HEK293 (cell line): ENCODE measurements at regions not wholly inside any gene's neighbourhood (a gene's known extent, or its start where the extent isn't known, plus 50 kb on each side); places are given as distances from the start of the nearest gene placed in this dataset.

Source experiments
- CTCF ChIA-PET: fragments of 350-600 bp; formaldehyde crosslinking; extraction: SDS; loops from one replicate; lab custom pipeline; 2021; ENCODE audit warnings: antibody characterized with exemption; lab: Yijun Ruan, JAX
- POLR2A ChIA-PET: fragments of 300-600 bp; formaldehyde crosslinking; extraction: SDS; loops from one replicate; lab custom pipeline; 2020; ENCODE audit warnings: antibody characterized with exemption, inconsistent platforms; lab: Yijun Ruan, JAX
- H3K27ac ChIP-seq: fragments of 200-500 bp; sonication (Bioruptor generic); 2 replicates; pipeline ENCODE4 v1.5.1; 2014; ENCODE audit warnings: low read depth, low read length, control low read depth, inconsistent platforms; ENCODE audit errors: extremely low read depth
- H3K36me3 ChIP-seq, 2 experiments: fragments of 200-500 bp in 1 of 2; sonication (Bioruptor generic) in 1 of 2; 1 replicate in 1 of 2; 2 replicates in 1 of 2; pipeline ENCODE4 v1.5.1; 2014 to 2017; ENCODE audit warnings: inconsistent platforms in 2 of 2, low read length in 2 of 2; ENCODE audit not compliant: control insufficient read depth in 2 of 2, insufficient read depth in 1 of 2
- H3K4me1 ChIP-seq: fragments of 200-500 bp; sonication (Bioruptor generic); 2 replicates; pipeline ENCODE4 v1.5.1; 2014; ENCODE audit warnings: mild to moderate bottlenecking, low read length, inconsistent platforms; ENCODE audit not compliant: control insufficient read depth, insufficient read depth
- H3K4me3 ChIP-seq: 2 replicates; pipeline ENCODE4 v1.5.1; 2011; ENCODE audit warnings: low read depth, mild to moderate bottlenecking, control low read depth, low read length, moderate library complexity
- H3K9me3 ChIP-seq: fragments of 200-500 bp; sonication (Bioruptor generic); 2 replicates; pipeline ENCODE4 v1.5.1; 2014; ENCODE audit warnings: low read depth, low read length, inconsistent platforms; ENCODE audit not compliant: control insufficient read depth, insufficient read depth
- GLI2 ChIP-seq: fragments of 450-650 bp; formaldehyde crosslinking; IDR thresholded peaks from 2 replicates; pipeline ENCODE4; 2017; ENCODE audit warnings: missing biosample characterization, missing genetic modification characterization, low read depth, borderline replicate concordance
- KLF16 ChIP-seq: fragments of 450-650 bp; formaldehyde crosslinking; IDR thresholded peaks from 2 replicates; pipeline ENCODE4 v1.5.1; 2017; ENCODE audit warnings: missing biosample characterization, missing genetic modification characterization
- MZF1 ChIP-seq: fragments of 450-650 bp; formaldehyde crosslinking; IDR thresholded peaks from 2 replicates; pipeline ENCODE4 v1.5.1; 2017; ENCODE audit warnings: missing biosample characterization, missing genetic modification characterization, borderline replicate concordance
- YY2 ChIP-seq: fragments of 450-650 bp; formaldehyde crosslinking; IDR thresholded peaks from 2 replicates; pipeline ENCODE4 v1.5.1; 2016; ENCODE audit warnings: missing biosample characterization, missing genetic modification characterization
- ZBTB7A ChIP-seq: fragments of 450-650 bp; formaldehyde crosslinking; IDR thresholded peaks from 2 replicates; pipeline ENCODE4 v1.5.1; 2016; ENCODE audit warnings: low read depth, missing biosample characterization, missing genetic modification characterization
- ZNF114 ChIP-seq: fragments of 450-650 bp; formaldehyde crosslinking; IDR thresholded peaks from 2 replicates; pipeline ENCODE4 v1.5.0; 2017; ENCODE audit warnings: missing biosample characterization, missing genetic modification characterization
- ZNF24 ChIP-seq: fragments of 450-650 bp; formaldehyde crosslinking; IDR thresholded peaks from 2 replicates; pipeline ENCODE4 v1.5.1; 2016; ENCODE audit warnings: missing biosample characterization, missing genetic modification characterization
- ZNF324 ChIP-seq: fragments of 450-650 bp; formaldehyde crosslinking; IDR thresholded peaks from 2 replicates; pipeline ENCODE4 v1.5.1; 2016; ENCODE audit warnings: missing biosample characterization, missing genetic modification characterization
- ZNF433 ChIP-seq: fragments of 450-650 bp; formaldehyde crosslinking; IDR thresholded peaks from 2 replicates; pipeline ENCODE4 v1.5.1; 2016; ENCODE audit warnings: missing biosample characterization, missing genetic modification characterization, low read depth
- ZNF510 ChIP-seq: fragments of 450-650 bp; formaldehyde crosslinking; IDR thresholded peaks from 2 replicates; pipeline ENCODE4 v1.5.1; 2018; ENCODE audit warnings: mild to moderate bottlenecking, missing genetic modification characterization, missing biosample characterization; ENCODE audit not compliant: insufficient replicate concordance
- ZNF561 ChIP-seq: fragments of 450-650 bp; IDR thresholded peaks from 2 replicates; pipeline ENCODE4 v1.5.1; 2018; ENCODE audit warnings: missing biosample characterization, missing genetic modification characterization, borderline replicate concordance
- ZNF791 ChIP-seq: fragments of 450-650 bp; formaldehyde crosslinking; IDR thresholded peaks from 2 replicates; pipeline ENCODE4 v1.5.1; 2016; ENCODE audit warnings: missing biosample characterization, missing genetic modification characterization
- ZNF837 ChIP-seq: fragments of 450-650 bp; formaldehyde crosslinking; IDR thresholded peaks from 2 replicates; pipeline ENCODE4 v1.5.1; 2016; ENCODE audit warnings: missing biosample characterization, missing genetic modification characterization
- TF ChIP-seq, protein P1 (sequence below): fragments of 450-650 bp; formaldehyde crosslinking; IDR thresholded peaks from 2 replicates; pipeline ENCODE4 v1.5.1; 2017; ENCODE audit warnings: missing biosample characterization, missing genetic modification characterization
- TF ChIP-seq, protein P2 (sequence below): IDR thresholded peaks from 2 replicates; pipeline ENCODE4 v1.6.1; 2011; ENCODE audit warnings: mild to moderate bottlenecking, low read depth, low read length, borderline replicate concordance
- TF ChIP-seq, protein P3 (sequence below): fragments of 450-650 bp; formaldehyde crosslinking; IDR thresholded peaks from 2 replicates; pipeline ENCODE4 v1.5.1; 2016; ENCODE audit warnings: missing biosample characterization, missing genetic modification characterization, borderline replicate concordance
- TF ChIP-seq, protein P4 (sequence below): fragments of 450-650 bp; formaldehyde crosslinking; conservative IDR thresholded peaks from 2 replicates; pipeline ENCODE4 v1.5.1; 2016; ENCODE audit warnings: low read depth, missing biosample characterization, missing genetic modification characterization
- TF ChIP-seq, protein P5 (sequence below): fragments of 450-650 bp; formaldehyde crosslinking; IDR thresholded peaks from 2 replicates; pipeline ENCODE4 v1.5.1; 2016; ENCODE audit warnings: missing biosample characterization, missing genetic modification characterization

DNA sequence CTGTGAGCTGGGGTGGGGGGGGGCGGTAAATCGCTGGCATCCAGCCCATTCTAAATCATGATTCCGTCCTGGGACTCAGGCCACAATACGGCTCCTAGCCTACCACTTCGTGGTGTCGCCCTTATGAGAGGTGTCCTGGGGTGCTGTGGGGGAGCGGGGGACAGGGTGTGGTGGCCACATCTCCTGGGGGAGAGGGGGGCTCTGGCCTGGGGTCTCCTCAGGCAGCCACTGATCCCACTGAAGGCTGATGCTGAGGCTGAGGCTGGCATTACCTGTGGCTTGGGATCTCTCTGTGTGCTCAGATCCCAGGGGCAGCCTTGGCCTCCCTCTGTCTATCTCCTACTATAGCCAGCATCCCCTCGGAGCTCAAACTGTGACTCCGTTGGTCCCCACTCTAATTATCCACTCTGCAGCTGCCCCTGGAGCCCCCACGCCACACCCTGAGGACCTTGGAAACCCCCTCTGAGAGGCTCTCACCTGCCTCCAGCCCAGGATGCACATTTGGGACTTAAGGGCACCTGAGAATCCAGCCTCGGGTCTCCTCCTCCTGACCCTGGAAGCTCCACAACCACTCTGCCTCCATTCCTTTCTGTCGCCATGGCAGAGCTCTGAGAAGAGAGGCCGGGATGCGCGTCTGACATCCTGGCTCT is 249.3 kb upstream of the TCERG1L start:
- no peaks in the 10 kb centered on the region for H3K4me1 ChIP-seq
- ChIA-PET CTCF (no interaction called here), POLR2A (no interaction called here)
- TF ChIP-seq ZNF324 (tag by site-specific recombination) (no peak), ZNF24 (tag by site-specific recombination) (no peak), ZNF837 (no peak), ZNF433 (tag by site-specific recombination) (no peak), ZNF791 (no peak), GLI2 (no peak), ZNF561 (tag by site-specific recombination) (no peak), ZNF114 (tag by site-specific recombination) (no peak), YY2 (tag by site-specific recombination) (no peak), ZNF510 (no peak), MZF1 (no peak), KLF16 (tag by site-specific recombination) (no peak), ZBTB7A (tag by site-specific recombination) (no peak)
- TF ChIP-seq, protein P1, sequence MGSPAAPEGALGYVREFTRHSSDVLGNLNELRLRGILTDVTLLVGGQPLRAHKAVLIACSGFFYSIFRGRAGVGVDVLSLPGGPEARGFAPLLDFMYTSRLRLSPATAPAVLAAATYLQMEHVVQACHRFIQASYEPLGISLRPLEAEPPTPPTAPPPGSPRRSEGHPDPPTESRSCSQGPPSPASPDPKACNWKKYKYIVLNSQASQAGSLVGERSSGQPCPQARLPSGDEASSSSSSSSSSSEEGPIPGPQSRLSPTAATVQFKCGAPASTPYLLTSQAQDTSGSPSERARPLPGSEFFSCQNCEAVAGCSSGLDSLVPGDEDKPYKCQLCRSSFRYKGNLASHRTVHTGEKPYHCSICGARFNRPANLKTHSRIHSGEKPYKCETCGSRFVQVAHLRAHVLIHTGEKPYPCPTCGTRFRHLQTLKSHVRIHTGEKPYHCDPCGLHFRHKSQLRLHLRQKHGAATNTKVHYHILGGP (tag by site-specific recombination): no peak
- TF ChIP-seq, protein P2, sequence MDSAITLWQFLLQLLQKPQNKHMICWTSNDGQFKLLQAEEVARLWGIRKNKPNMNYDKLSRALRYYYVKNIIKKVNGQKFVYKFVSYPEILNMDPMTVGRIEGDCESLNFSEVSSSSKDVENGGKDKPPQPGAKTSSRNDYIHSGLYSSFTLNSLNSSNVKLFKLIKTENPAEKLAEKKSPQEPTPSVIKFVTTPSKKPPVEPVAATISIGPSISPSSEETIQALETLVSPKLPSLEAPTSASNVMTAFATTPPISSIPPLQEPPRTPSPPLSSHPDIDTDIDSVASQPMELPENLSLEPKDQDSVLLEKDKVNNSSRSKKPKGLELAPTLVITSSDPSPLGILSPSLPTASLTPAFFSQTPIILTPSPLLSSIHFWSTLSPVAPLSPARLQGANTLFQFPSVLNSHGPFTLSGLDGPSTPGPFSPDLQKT: no peak
- TF ChIP-seq, protein P3, sequence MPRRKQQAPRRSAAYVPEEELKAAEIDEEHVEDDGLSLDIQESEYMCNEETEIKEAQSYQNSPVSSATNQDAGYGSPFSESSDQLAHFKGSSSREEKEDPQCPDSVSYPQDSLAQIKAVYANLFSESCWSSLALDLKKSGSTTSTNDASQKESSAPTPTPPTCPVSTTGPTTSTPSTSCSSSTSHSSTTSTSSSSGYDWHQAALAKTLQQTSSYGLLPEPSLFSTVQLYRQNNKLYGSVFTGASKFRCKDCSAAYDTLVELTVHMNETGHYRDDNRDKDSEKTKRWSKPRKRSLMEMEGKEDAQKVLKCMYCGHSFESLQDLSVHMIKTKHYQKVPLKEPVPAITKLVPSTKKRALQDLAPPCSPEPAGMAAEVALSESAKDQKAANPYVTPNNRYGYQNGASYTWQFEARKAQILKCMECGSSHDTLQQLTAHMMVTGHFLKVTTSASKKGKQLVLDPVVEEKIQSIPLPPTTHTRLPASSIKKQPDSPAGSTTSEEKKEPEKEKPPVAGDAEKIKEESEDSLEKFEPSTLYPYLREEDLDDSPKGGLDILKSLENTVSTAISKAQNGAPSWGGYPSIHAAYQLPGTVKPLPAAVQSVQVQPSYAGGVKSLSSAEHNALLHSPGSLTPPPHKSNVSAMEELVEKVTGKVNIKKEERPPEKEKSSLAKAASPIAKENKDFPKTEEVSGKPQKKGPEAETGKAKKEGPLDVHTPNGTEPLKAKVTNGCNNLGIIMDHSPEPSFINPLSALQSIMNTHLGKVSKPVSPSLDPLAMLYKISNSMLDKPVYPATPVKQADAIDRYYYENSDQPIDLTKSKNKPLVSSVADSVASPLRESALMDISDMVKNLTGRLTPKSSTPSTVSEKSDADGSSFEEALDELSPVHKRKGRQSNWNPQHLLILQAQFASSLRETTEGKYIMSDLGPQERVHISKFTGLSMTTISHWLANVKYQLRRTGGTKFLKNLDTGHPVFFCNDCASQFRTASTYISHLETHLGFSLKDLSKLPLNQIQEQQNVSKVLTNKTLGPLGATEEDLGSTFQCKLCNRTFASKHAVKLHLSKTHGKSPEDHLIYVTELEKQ: no peak
- TF ChIP-seq, protein P4, sequence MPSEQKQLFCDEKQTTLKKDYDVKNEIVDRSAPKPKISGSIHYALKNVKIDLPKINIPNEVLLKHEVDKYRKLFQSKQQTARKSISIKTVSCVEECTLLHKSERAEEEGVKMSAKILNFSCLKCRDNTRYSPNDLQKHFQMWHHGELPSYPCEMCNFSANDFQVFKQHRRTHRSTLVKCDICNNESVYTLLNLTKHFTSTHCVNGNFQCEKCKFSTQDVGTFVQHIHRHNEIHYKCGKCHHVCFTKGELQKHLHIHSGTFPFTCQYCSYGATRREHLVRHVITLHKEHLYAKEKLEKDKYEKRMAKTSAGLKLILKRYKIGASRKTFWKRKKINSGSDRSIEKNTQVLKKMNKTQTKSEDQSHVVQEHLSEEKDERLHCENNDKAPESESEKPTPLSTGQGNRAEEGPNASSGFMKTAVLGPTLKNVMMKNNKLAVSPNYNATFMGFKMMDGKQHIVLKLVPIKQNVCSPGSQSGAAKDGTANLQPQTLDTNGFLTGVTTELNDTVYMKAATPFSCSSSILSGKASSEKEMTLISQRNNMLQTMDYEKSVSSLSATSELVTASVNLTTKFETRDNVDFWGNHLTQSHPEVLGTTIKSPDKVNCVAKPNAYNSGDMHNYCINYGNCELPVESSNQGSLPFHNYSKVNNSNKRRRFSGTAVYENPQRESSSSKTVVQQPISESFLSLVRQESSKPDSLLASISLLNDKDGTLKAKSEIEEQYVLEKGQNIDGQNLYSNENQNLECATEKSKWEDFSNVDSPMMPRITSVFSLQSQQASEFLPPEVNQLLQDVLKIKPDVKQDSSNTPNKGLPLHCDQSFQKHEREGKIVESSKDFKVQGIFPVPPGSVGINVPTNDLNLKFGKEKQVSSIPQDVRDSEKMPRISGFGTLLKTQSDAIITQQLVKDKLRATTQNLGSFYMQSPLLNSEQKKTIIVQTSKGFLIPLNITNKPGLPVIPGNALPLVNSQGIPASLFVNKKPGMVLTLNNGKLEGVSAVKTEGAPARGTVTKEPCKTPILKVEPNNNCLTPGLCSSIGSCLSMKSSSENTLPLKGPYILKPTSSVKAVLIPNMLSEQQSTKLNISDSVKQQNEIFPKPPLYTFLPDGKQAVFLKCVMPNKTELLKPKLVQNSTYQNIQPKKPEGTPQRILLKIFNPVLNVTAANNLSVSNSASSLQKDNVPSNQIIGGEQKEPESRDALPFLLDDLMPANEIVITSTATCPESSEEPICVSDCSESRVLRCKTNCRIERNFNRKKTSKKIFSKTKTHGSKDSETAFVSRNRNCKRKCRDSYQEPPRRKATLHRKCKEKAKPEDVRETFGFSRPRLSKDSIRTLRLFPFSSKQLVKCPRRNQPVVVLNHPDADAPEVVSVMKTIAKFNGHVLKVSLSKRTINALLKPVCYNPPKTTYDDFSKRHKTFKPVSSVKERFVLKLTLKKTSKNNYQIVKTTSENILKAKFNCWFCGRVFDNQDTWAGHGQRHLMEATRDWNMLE (tag by site-specific recombination): no peak
- TF ChIP-seq, protein P5, sequence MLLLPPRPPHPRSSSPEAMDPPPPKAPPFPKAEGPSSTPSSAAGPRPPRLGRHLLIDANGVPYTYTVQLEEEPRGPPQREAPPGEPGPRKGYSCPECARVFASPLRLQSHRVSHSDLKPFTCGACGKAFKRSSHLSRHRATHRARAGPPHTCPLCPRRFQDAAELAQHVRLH (tag by site-specific recombination): no peak
- no peaks in the 10 kb centered on the region for H3K36me3 ChIP-seq
- no peak overlapping the region for H3K27ac ChIP-seq
- H3K9me3 ChIP-seq: no peaks in the 10 kb centered on the region
- no peak overlapping the region for H3K4me3 ChIP-seq
